KMS-11 (cell line): ENCODE measurements at regions not wholly inside any gene's neighbourhood (a gene's known extent, or its start where the extent isn't known, plus 50 kb on each side); places are given as distances from the start of the nearest gene placed in this dataset.

Experiments
- H2AFZ ChIP-seq: fragments of 200-600 bp; sonication (generic); 2 replicates; pipeline ENCODE4 v1.6.1; 2016; ENCODE audit warnings: antibody characterized with exemption, mixed run types, low read depth
- H3K27ac ChIP-seq: fragments of 200-600 bp; sonication (generic); 2 replicates; pipeline ENCODE4 v1.6.1; 2016; ENCODE audit warnings: mild to moderate bottlenecking, mixed run types
- H3K27me3 ChIP-seq: fragments of 200-600 bp; sonication (generic); 2 replicates; pipeline ENCODE4 v1.6.1; 2017; ENCODE audit warnings: mild to moderate bottlenecking, low read depth, mixed run types, moderate library complexity; ENCODE audit not compliant: insufficient read depth
- H3K36me3 ChIP-seq: fragments of 200-600 bp; sonication (generic); 2 replicates; pipeline ENCODE4 v1.6.1; 2017; ENCODE audit warnings: mild to moderate bottlenecking, mixed run types; ENCODE audit not compliant: insufficient read depth
- H3K4me1 ChIP-seq: fragments of 200-600 bp; sonication (generic); 2 replicates; pipeline ENCODE4 v1.6.1; 2016; ENCODE audit warnings: mild to moderate bottlenecking, low read depth, mixed run types; ENCODE audit not compliant: poor library complexity, severe bottlenecking
- H3K4me2 ChIP-seq: fragments of 200-600 bp; sonication (generic); 2 replicates; pipeline ENCODE4 v1.7.0; 2016; ENCODE audit warnings: mild to moderate bottlenecking, mixed run types
- H3K4me3 ChIP-seq: fragments of 200-600 bp; sonication (generic); IDR thresholded peaks from 2 replicates; pipeline ENCODE4 v1.6.1; 2017; ENCODE audit warnings: low read depth, low read length, mixed read lengths; ENCODE audit not compliant: insufficient read depth
- H3K79me2 ChIP-seq: fragments of 200-600 bp; sonication (generic); 2 replicates; pipeline ENCODE4 v1.6.1; 2016; ENCODE audit warnings: low read depth, mixed run types; ENCODE audit not compliant: insufficient read depth
- H3K9ac ChIP-seq: fragments of 200-600 bp; sonication (generic); 2 replicates; pipeline ENCODE4 v1.6.1; 2016; ENCODE audit warnings: mild to moderate bottlenecking, mixed run types
- H4K20me1 ChIP-seq: fragments of 200-600 bp; sonication (generic); 2 replicates; pipeline ENCODE4 v1.6.1; 2016; ENCODE audit warnings: mild to moderate bottlenecking, mixed run types; ENCODE audit not compliant: insufficient read depth
- TF ChIP-seq, protein P1 (sequence below): fragments of 200-600 bp; sonication (generic); conservative IDR thresholded peaks from 2 replicates; pipeline ENCODE4 v1.6.1; 2017; ENCODE audit warnings: low read depth, mild to moderate bottlenecking, antibody characterized with exemption, low read length, moderate library complexity, mixed read lengths

DNA sequence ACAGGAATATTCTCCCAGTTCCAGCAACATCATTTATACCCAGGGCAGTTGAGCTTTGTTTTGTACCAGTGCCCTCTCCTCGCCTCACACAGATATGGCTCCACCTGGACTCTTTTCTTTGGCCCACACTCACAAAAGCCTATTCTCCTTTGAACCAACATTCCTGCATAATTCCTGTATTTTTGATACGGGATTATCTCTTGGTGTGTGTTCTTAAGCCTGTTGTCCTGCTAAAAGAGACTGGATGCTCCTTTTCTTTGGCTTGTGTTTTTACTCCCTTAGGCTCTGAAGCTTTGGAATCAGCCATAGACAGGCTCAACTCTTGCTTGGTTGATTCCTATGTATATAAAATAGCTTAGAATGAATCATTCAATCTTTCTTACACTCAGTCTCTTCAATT lies 305.4 kb upstream of the SATB1 start:
- no peaks in the 10 kb centered on the region for H3K36me3 ChIP-seq
- H3K4me3 ChIP-seq = no peak overlapping the region
- no peaks in the 10 kb centered on the region for H4K20me1 ChIP-seq
- no peaks in the 10 kb centered on the region for H3K79me2 ChIP-seq
- no peak overlapping the region for H3K4me2 ChIP-seq
- no peaks in the 10 kb centered on the region for H3K4me1 ChIP-seq
- no peak overlapping the region for H2AFZ ChIP-seq
- H3K27me3 ChIP-seq = no peaks in the 10 kb centered on the region
- no peak overlapping the region for H3K9ac ChIP-seq
- no peak overlapping the region for H3K27ac ChIP-seq
- TF ChIP-seq, protein P1, sequence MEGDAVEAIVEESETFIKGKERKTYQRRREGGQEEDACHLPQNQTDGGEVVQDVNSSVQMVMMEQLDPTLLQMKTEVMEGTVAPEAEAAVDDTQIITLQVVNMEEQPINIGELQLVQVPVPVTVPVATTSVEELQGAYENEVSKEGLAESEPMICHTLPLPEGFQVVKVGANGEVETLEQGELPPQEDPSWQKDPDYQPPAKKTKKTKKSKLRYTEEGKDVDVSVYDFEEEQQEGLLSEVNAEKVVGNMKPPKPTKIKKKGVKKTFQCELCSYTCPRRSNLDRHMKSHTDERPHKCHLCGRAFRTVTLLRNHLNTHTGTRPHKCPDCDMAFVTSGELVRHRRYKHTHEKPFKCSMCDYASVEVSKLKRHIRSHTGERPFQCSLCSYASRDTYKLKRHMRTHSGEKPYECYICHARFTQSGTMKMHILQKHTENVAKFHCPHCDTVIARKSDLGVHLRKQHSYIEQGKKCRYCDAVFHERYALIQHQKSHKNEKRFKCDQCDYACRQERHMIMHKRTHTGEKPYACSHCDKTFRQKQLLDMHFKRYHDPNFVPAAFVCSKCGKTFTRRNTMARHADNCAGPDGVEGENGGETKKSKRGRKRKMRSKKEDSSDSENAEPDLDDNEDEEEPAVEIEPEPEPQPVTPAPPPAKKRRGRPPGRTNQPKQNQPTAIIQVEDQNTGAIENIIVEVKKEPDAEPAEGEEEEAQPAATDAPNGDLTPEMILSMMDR = no peak

GRCh38 chr3:18729671-18730070 lies 304.5 kb upstream of the SATB1 start:
- Histone ChIP-seq H3K9ac (no peak overlapping the region), H3K79me2 (no peaks in the 10 kb centered on the region), H3K36me3 (no peaks in the 10 kb centered on the region), H4K20me1 (no peaks in the 10 kb centered on the region), H3K4me2 (no peak overlapping the region), H2AFZ (no peak overlapping the region), H3K4me1 (no peaks in the 10 kb centered on the region), H3K27me3 (no peaks in the 10 kb centered on the region), H3K4me3 (no peak overlapping the region), H3K27ac (no peak overlapping the region)
- TF ChIP-seq, protein P1 = no peak

- Histone ChIP-seq H3K79me2 (no peaks in the 10 kb centered on the region), H2AFZ (no peak overlapping the region)
Measured at GRCh38 chr3:18725668-18726407, 300.7 kb upstream of the SATB1 start.

DNA sequence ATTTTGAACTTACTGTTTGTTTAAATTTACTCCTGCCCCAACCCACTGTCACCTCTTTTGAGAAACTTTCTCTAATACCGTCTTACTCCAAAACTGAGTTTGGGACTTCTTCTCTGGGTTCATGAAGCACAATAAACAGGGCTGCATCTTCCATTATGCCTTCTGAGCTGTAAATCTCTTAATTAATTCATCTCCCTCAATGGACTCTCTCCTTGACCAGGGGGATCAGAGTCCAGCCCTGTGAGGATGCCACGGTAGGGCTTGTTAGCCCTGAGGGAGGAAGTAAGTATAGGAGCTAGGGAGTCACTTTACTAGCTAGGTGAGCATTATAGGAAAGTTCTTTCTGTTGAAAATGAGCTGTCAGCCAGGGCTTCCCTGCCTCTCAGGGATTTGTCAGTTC lies 299.3 kb upstream of the SATB1 start:
- TF ChIP-seq, protein P1 = no peak
- no peak overlapping the region for H3K4me2 ChIP-seq
- no peaks in the 10 kb centered on the region for H3K27me3 ChIP-seq
- no peaks in the 10 kb centered on the region for H3K79me2 ChIP-seq
- H2AFZ ChIP-seq = no peak overlapping the region
- H3K4me1 ChIP-seq = no peaks in the 10 kb centered on the region
- no peaks in the 10 kb centered on the region for H4K20me1 ChIP-seq
- H3K9ac ChIP-seq = no peak overlapping the region
- H3K27ac ChIP-seq = no peak overlapping the region
- H3K4me3 ChIP-seq = no peak overlapping the region
- H3K36me3 ChIP-seq = no peaks in the 10 kb centered on the region

More at GRCh38 chr3:18725668-18726407, 300.7 kb upstream of the SATB1 start:
- no peak overlapping the region for H3K4me3 ChIP-seq
- H3K9ac ChIP-seq = no peak overlapping the region
- no peaks in the 10 kb centered on the region for H3K27me3 ChIP-seq
- no peaks in the 10 kb centered on the region for H4K20me1 ChIP-seq
- no peak overlapping the region for H3K4me2 ChIP-seq
- no peaks in the 10 kb centered on the region for H3K36me3 ChIP-seq
- no peak overlapping the region for H3K27ac ChIP-seq
- TF ChIP-seq, protein P1 = no peak
- H3K4me1 ChIP-seq = no peaks in the 10 kb centered on the region
